Prostate gland (tissue), 2 donors: ENCODE measurements at regions not wholly inside any gene's neighbourhood (a gene's known extent, or its start where the extent isn't known, plus 50 kb on each side); places are given as distances from the start of the nearest gene placed in this dataset.

Experiments used
- DNase-seq: peaks from one replicate; pipeline ENCODE4 v3.0.0-alpha.2; 2019; ENCODE audit warnings: low spot score
- H3K27ac ChIP-seq, 2 donors: fragments of 200-600 bp; sonication (generic); 2 replicates each; pipeline ENCODE4 v1.5.1; 2017 to 2019
- H3K27me3 ChIP-seq: fragments of 200-600 bp; sonication (generic); replicated peaks from 2 replicates; pipeline ENCODE4 v1.5.1; 2019; ENCODE audit not compliant: insufficient read depth
- H3K36me3 ChIP-seq, 2 donors: fragments of 200-600 bp; sonication (generic); 1 replicate in 1 of 2; 2 replicates in 1 of 2; pipeline versions ENCODE4 v1.5.1 to v1.8.1; 2017 to 2019
- H3K4me1 ChIP-seq: fragments of 200-600 bp; sonication (generic); replicated peaks from 2 replicates; pipeline ENCODE4 v1.5.1; 2019
- H3K4me3 ChIP-seq, 2 donors: fragments of 200-600 bp; sonication (generic); 2 replicates each; pipeline ENCODE4 v1.5.1; 2017 to 2019
- H3K9me3 ChIP-seq: fragments of 200-600 bp; sonication (generic); 2 replicates; pipeline ENCODE4 v1.5.1; 2017
- POLR2A ChIP-seq: fragments of 450-650 bp; IDR thresholded peaks from one replicate; pipeline ENCODE4 v1.6.1; 2016; ENCODE audit warnings: antibody characterized with exemption, mild to moderate bottlenecking
- POLR2AphosphoS5 ChIP-seq: sonication (generic); formaldehyde crosslinking; IDR thresholded peaks from one replicate; pipeline ENCODE4 v1.6.1; 2017; ENCODE audit warnings: antibody characterized with exemption
- WGBS: methylation state at CpG from one replicate; pipeline ENCODE4 v1.1.5; 2018; 5-methylcytosine and 5-hydroxymethylcytosine counted together
- intact Hi-C: fragments of 100-400 bp; cut with DNase I; formaldehyde crosslinking; loops from one replicate; pipeline ENCODE4 v1.14.2; 2022
- TF ChIP-seq, protein P1 (sequence below), 4 experiments: fragments of 200-600 bp in 2 of 4; fragments of 450-650 bp in 2 of 4; sonication (generic) in 2 of 4; IDR thresholded peaks; 1 replicate in 3 of 4; 2 replicates in 1 of 4; pipeline ENCODE4 v1.5.1; 2016 to 2019; ENCODE audit warnings: antibody characterized with exemption in 4 of 4, mild to moderate bottlenecking in 2 of 4, moderate library complexity in 2 of 4

- intact Hi-C loops = no loop called here
- Histone ChIP-seq H3K4me3 (no peak overlapping the region), H3K9me3 (no peaks in the 10 kb centered on the region), H3K27me3 (no peaks in the 10 kb centered on the region), H3K36me3 (no peaks in the 10 kb centered on the region), H3K27ac (no peak overlapping the region), H3K4me1 (no peaks in the 10 kb centered on the region)
- TF ChIP-seq POLR2A (no peak), POLR2AphosphoS5 (no peak)
- TF ChIP-seq, protein P1, sequence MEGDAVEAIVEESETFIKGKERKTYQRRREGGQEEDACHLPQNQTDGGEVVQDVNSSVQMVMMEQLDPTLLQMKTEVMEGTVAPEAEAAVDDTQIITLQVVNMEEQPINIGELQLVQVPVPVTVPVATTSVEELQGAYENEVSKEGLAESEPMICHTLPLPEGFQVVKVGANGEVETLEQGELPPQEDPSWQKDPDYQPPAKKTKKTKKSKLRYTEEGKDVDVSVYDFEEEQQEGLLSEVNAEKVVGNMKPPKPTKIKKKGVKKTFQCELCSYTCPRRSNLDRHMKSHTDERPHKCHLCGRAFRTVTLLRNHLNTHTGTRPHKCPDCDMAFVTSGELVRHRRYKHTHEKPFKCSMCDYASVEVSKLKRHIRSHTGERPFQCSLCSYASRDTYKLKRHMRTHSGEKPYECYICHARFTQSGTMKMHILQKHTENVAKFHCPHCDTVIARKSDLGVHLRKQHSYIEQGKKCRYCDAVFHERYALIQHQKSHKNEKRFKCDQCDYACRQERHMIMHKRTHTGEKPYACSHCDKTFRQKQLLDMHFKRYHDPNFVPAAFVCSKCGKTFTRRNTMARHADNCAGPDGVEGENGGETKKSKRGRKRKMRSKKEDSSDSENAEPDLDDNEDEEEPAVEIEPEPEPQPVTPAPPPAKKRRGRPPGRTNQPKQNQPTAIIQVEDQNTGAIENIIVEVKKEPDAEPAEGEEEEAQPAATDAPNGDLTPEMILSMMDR (IDR thresholded peaks at IDR 0.05) = no peak
- DNase-seq = no peak
Observed at GRCh38 chr17:53016085-53016484, 806.6 kb upstream of the KIF2B start.

- H3K27ac ChIP-seq = no peak overlapping the region
- H3K9me3 ChIP-seq = no peaks in the 10 kb centered on the region
- H3K4me3 ChIP-seq = no peak overlapping the region
- intact Hi-C loops = no loop called here
- WGBS = 77% methylated on average over 2 of the region's 2 CpGs
- no peaks in the 10 kb centered on the region for H3K36me3 ChIP-seq
- DNase-seq = no peak
- no peaks in the 10 kb centered on the region for H3K27me3 ChIP-seq
- no peaks in the 10 kb centered on the region for H3K4me1 ChIP-seq
- TF ChIP-seq, protein P1 (IDR thresholded peaks at IDR 0.05) = no peak
- no peak for TF ChIP-seq POLR2AphosphoS5
- no peak for TF ChIP-seq POLR2A
Observed at GRCh38 chr17:53012364-53012763, 810.4 kb upstream of the KIF2B start.

GRCh38 chr17:53006006-53006405, 816.7 kb upstream of the KIF2B start:
- 78% methylated on average over 1 of the region's 1 CpG for WGBS
- no peak overlapping the region for H3K4me3 ChIP-seq
- intact Hi-C loops = no loop called here
- TF ChIP-seq POLR2A = no peak
- no peak overlapping the region for H3K27ac ChIP-seq
- H3K4me1 ChIP-seq = no peaks in the 10 kb centered on the region
- H3K9me3 ChIP-seq = no peaks in the 10 kb centered on the region
- H3K27me3 ChIP-seq = no peaks in the 10 kb centered on the region
- H3K36me3 ChIP-seq = no peaks in the 10 kb centered on the region
- no peak for DNase-seq

DNA sequence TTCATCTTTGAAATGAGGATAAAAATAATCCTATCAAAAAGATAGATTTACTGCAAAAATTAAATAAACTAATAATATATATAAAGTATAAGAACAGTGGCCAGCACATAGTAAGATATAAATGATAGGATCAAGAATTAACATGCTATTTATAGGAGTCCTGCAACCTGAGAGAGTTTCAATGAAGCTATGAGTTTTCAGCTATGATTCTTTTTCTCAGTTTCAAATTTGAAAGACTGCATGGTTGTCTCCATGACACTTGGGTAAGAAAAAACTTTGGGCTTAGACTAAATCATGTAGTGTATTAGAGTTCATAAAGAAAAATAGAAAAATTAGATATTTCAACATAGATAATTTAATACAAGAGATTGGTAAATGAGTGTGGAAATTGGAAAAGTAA, 817.8 kb upstream of the KIF2B start:
- Histone ChIP-seq H3K36me3 (no peaks in the 10 kb centered on the region), H3K9me3 (no peaks in the 10 kb centered on the region), H3K4me3 (no peak overlapping the region), H3K4me1 (no peaks in the 10 kb centered on the region), H3K27ac (no peak overlapping the region), H3K27me3 (no peaks in the 10 kb centered on the region)
- intact Hi-C loops = no loop called here
- TF ChIP-seq, protein P1 (IDR thresholded peaks at IDR 0.05) = no peak
- TF ChIP-seq POLR2AphosphoS5 (no peak), POLR2A (no peak)
- DNase-seq = no peak

GRCh38 chr17:52995881-52996280, 826.8 kb upstream of the KIF2B start:
- intact Hi-C loops = no loop called here
- Histone ChIP-seq H3K4me3 (no peak overlapping the region), H3K36me3 (no peaks in the 10 kb centered on the region), H3K9me3 (no peaks in the 10 kb centered on the region), H3K27me3 (no peaks in the 10 kb centered on the region), H3K4me1 (no peaks in the 10 kb centered on the region), H3K27ac (no peak overlapping the region)
- 78% methylated on average over 3 of the region's 3 CpGs for WGBS
- DNase-seq = no peak
- TF ChIP-seq, protein P1 (IDR thresholded peaks at IDR 0.05) = no peak
- no peak for TF ChIP-seq POLR2AphosphoS5

DNA sequence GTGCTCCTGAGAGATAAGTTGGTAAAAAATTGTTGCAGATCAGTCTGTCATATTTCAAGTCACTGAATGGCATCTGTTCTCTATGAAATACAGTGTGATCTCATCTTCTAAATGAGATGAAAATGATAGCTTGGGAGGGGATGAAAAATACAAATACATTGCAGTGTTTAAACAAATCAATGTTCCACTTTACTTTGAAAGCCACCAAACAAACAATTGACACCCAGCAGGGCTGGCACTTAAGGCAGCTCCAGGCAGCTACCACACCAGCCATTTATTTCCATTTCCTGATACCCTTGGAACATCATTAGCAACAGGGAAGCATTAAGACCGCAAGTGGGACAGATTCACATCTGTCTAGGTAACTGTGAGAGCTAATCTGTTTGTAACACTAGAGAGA, 827.6 kb upstream of the KIF2B start:
- Histone ChIP-seq H3K4me1 (no peaks in the 10 kb centered on the region), H3K27me3 (no peaks in the 10 kb centered on the region), H3K27ac (no peak overlapping the region), H3K9me3 (no peaks in the 10 kb centered on the region), H3K36me3 (no peaks in the 10 kb centered on the region), H3K4me3 (no peak overlapping the region)
- intact Hi-C loops = no loop called here
- no peak for TF ChIP-seq POLR2A
- TF ChIP-seq, protein P1 (IDR thresholded peaks at IDR 0.05) = no peak
- no peak for TF ChIP-seq POLR2AphosphoS5
- DNase-seq = no peak
- WGBS = 88% methylated on average over 1 of the region's 1 CpG
